Spleen (tissue), 11 donors: ENCODE measurements at regions not wholly inside any gene's neighbourhood (a gene's known extent, or its start where the extent isn't known, plus 50 kb on each side); places are given as distances from the start of the nearest gene placed in this dataset.

ENCODE experiments used
- DNase-seq: peaks from one replicate; pipeline ENCODE4 v3.0.0-alpha.2; 2020
- H3K27ac ChIP-seq, 8 donors: fragments of 200-600 bp; sonication (generic) in 7 of 8; 1 replicate in 4 of 8; 2 replicates in 4 of 8; pipeline versions ENCODE4 v1.5.0 to v1.8.0; 2016 to 2021; ENCODE audit warnings: inconsistent platforms in 4 of 8, mild to moderate bottlenecking in 4 of 8, moderate library complexity in 1 of 8
- H3K27me3 ChIP-seq, 7 donors: fragments of 200-600 bp; sonication (generic) in 6 of 7; replicated peaks in 1 of 7; 1 replicate in 4 of 7; 2 replicates in 3 of 7; pipeline versions ENCODE4 v1.5.0 to v1.8.0; 2016 to 2021; ENCODE audit warnings: inconsistent platforms in 3 of 7, mild to moderate bottlenecking in 1 of 7
- H3K36me3 ChIP-seq, 6 donors: fragments of 200-600 bp; sonication (generic) in 5 of 6; 1 replicate in 4 of 6; 2 replicates in 2 of 6; pipeline versions ENCODE4 v1.5.0 to v1.8.0; 2016 to 2021; ENCODE audit warnings: inconsistent platforms in 2 of 6
- H3K4me1 ChIP-seq, 6 donors: fragments of 200-600 bp; sonication (generic) in 5 of 6; 1 replicate in 3 of 6; 2 replicates in 3 of 6; pipeline versions ENCODE4 v1.5.0 to v1.8.0; 2016 to 2021; ENCODE audit warnings: inconsistent platforms in 3 of 6
- H3K4me3 ChIP-seq, 8 donors: fragments of 200-600 bp; sonication (generic) in 7 of 8; 1 replicate in 4 of 8; 2 replicates in 4 of 8; pipeline versions ENCODE4 v1.5.0 to v1.8.0; 2016 to 2021; ENCODE audit warnings: inconsistent platforms in 4 of 8, mild to moderate bottlenecking in 4 of 8, moderate library complexity in 2 of 8
- H3K9me3 ChIP-seq, 8 donors: fragments of 200-600 bp; sonication (generic) in 7 of 8; 1 replicate in 4 of 8; 2 replicates in 4 of 8; pipeline versions ENCODE4 v1.5.0 to v1.8.0; 2016 to 2021; ENCODE audit warnings: inconsistent platforms in 4 of 8
- POLR2A ChIP-seq, 3 donors: fragments of 450-650 bp; IDR thresholded peaks; one replicate each; pipeline ENCODE4 v1.5.1; 2017; ENCODE audit warnings: antibody characterized with exemption in 3 of 3, mild to moderate bottlenecking in 1 of 3
- POLR2AphosphoS5 ChIP-seq, 3 donors: sonication (generic); formaldehyde crosslinking; IDR thresholded peaks; one replicate each; pipeline ENCODE4 v1.5.1; 2017; ENCODE audit warnings: antibody characterized with exemption in 3 of 3
- WGBS, 5 donors: extraction: QIAGEN DNeasy Blood & Tissue Kit in 3 of 5; methylation state at CpG; one replicate each; pipeline versions ENCODE4 v1.1.5 to v1.1.7; 2013 to 2018; 5-methylcytosine and 5-hydroxymethylcytosine counted together
- intact Hi-C: fragments of 100-400 bp; cut with DNase I; formaldehyde crosslinking; loops from one replicate; pipeline ENCODE4 v1.15.0; 2023; ENCODE audit warnings: low total_unique reads
- TF ChIP-seq, protein P1 (sequence below), 11 experiments: fragments of 200-600 bp in 7 of 11; fragments of 450-650 bp in 4 of 11; sonication (generic) in 4 of 11; IDR thresholded peaks in 8 of 11; conservative IDR thresholded peaks in 3 of 11; 1 replicate in 7 of 11; 2 replicates in 4 of 11; pipeline versions ENCODE4 v1.4.0 to v1.8.0; 2016 to 2021; ENCODE audit warnings: antibody characterized with exemption in 11 of 11, inconsistent platforms in 4 of 11, mild to moderate bottlenecking in 1 of 11
- donor health status: healthy with polysubstance abuse.
- donor health status: DM: no; HTN: no; CAD: no; lungs with moderate emphysema.
- donor health status: DM: no; HTN: no; CAD: no.
- donor health status: Bipolar disorder and iron deficiency.
- donor health status: healthy.
- donor health status: DM: no; HTN: no; CAD: no.
- donor health status: DM: yes; HTN: yes; CAD: no.

- H3K27ac ChIP-seq: no peak overlapping the region
- WGBS, 5 donors: 78 to 93% (median 86%) methylated on average over 5 of the region's 5 CpGs
- no peak overlapping the region for H3K4me3 ChIP-seq
- H3K36me3 ChIP-seq: no peaks in the 10 kb centered on the region
- H3K27me3 ChIP-seq: peaks cover 0 to 17% (median 5%) of the 10 kb centered on the region in 7 donors
- peaks cover 0 to 11% (median 5%) of the 10 kb centered on the region in 6 donors for H3K4me1 ChIP-seq
- no peaks in the 10 kb centered on the region for H3K9me3 ChIP-seq
- intact Hi-C loops: loop anchor here (10.0 kb wide), 1 partner anchor 390 kb away; no protein-coding TSS in a partner anchor
- no peak for TF ChIP-seq POLR2AphosphoS5 (IDR thresholded peaks at IDR 0.05)
- no peak for TF ChIP-seq POLR2A (IDR thresholded peaks at IDR 0.05)
- TF ChIP-seq, protein P1, sequence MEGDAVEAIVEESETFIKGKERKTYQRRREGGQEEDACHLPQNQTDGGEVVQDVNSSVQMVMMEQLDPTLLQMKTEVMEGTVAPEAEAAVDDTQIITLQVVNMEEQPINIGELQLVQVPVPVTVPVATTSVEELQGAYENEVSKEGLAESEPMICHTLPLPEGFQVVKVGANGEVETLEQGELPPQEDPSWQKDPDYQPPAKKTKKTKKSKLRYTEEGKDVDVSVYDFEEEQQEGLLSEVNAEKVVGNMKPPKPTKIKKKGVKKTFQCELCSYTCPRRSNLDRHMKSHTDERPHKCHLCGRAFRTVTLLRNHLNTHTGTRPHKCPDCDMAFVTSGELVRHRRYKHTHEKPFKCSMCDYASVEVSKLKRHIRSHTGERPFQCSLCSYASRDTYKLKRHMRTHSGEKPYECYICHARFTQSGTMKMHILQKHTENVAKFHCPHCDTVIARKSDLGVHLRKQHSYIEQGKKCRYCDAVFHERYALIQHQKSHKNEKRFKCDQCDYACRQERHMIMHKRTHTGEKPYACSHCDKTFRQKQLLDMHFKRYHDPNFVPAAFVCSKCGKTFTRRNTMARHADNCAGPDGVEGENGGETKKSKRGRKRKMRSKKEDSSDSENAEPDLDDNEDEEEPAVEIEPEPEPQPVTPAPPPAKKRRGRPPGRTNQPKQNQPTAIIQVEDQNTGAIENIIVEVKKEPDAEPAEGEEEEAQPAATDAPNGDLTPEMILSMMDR (IDR thresholded peaks at IDR 0.05 in 8 of 11, conservative IDR thresholded peaks at IDR 0.05 in 3 of 11): no peak
- no peak for DNase-seq
Measured at GRCh38 chr5:5884593-5884992, 462.1 kb downstream of the ICE1 start.

GRCh38 chr5:5883562-5883961 is 461.1 kb downstream of the ICE1 start:
- Histone ChIP-seq H3K36me3 (no peaks in the 10 kb centered on the region), H3K4me1 (peaks cover 0 to 11% (median 5%) of the 10 kb centered on the region in 6 donors), H3K27ac (no peak overlapping the region), H3K27me3 (peaks cover 0 to 17% (median 5%) of the 10 kb centered on the region in 7 donors), H3K9me3 (no peaks in the 10 kb centered on the region), H3K4me3 (no peak overlapping the region)
- no peak for TF ChIP-seq POLR2AphosphoS5 (IDR thresholded peaks at IDR 0.05)
- no peak for DNase-seq
- intact Hi-C loops: loop anchor here (10.0 kb wide), 1 partner anchor 389 kb away; no protein-coding TSS in a partner anchor
- 51 to 76% (median 66%) methylated on average over 5 of the region's 5 CpGs for WGBS, 5 donors

GRCh38 chr5:5883146-5883545 is 460.7 kb downstream of the ICE1 start:
- Histone ChIP-seq H3K27ac (no peak overlapping the region), H3K9me3 (no peaks in the 10 kb centered on the region), H3K4me3 (no peak overlapping the region), H3K36me3 (no peaks in the 10 kb centered on the region), H3K4me1 (peaks cover 0 to 11% (median 5%) of the 10 kb centered on the region in 6 donors), H3K27me3 (peaks cover 0 to 17% (median 5%) of the 10 kb centered on the region in 7 donors)
- 68 to 84% (median 73%) methylated on average over 5 of the region's 5 CpGs for WGBS, 5 donors
- intact Hi-C loops: loop anchor here (10.0 kb wide), 1 partner anchor 388 kb away; no protein-coding TSS in a partner anchor
- DNase-seq: no peak
- no peak for TF ChIP-seq POLR2AphosphoS5 (IDR thresholded peaks at IDR 0.05)
- TF ChIP-seq, protein P1 (IDR thresholded peaks at IDR 0.05 in 8 of 11, conservative IDR thresholded peaks at IDR 0.05 in 3 of 11): no peak
- no peak for TF ChIP-seq POLR2A (IDR thresholded peaks at IDR 0.05)

GRCh38 chr5:5882706-5883105 is 460.2 kb downstream of the ICE1 start:
- peaks cover 0 to 11% (median 5%) of the 10 kb centered on the region in 6 donors for H3K4me1 ChIP-seq
- peaks cover 0 to 17% (median 5%) of the 10 kb centered on the region in 7 donors for H3K27me3 ChIP-seq
- WGBS, 5 donors: 64 to 78% (median 70%) methylated on average over 6 of the region's 6 CpGs
- H3K4me3 ChIP-seq: no peak overlapping the region
- TF ChIP-seq, protein P1 (IDR thresholded peaks at IDR 0.05 in 8 of 11, conservative IDR thresholded peaks at IDR 0.05 in 3 of 11): no peak
- TF ChIP-seq POLR2A (IDR thresholded peaks at IDR 0.05) (no peak), POLR2AphosphoS5 (IDR thresholded peaks at IDR 0.05) (no peak)
- no peaks in the 10 kb centered on the region for H3K36me3 ChIP-seq
- H3K27ac ChIP-seq: no peak overlapping the region
- intact Hi-C loops: loop anchor here (10.0 kb wide), 1 partner anchor 388 kb away; no protein-coding TSS in a partner anchor
- H3K9me3 ChIP-seq: no peaks in the 10 kb centered on the region
- DNase-seq: no peak
